ENCODE measurements at regions not wholly inside any gene's neighbourhood (a gene's known extent, or its start where the extent isn't known, plus 50 kb on each side); places are given as distances from the start of the nearest gene placed in this dataset.

DNA sequence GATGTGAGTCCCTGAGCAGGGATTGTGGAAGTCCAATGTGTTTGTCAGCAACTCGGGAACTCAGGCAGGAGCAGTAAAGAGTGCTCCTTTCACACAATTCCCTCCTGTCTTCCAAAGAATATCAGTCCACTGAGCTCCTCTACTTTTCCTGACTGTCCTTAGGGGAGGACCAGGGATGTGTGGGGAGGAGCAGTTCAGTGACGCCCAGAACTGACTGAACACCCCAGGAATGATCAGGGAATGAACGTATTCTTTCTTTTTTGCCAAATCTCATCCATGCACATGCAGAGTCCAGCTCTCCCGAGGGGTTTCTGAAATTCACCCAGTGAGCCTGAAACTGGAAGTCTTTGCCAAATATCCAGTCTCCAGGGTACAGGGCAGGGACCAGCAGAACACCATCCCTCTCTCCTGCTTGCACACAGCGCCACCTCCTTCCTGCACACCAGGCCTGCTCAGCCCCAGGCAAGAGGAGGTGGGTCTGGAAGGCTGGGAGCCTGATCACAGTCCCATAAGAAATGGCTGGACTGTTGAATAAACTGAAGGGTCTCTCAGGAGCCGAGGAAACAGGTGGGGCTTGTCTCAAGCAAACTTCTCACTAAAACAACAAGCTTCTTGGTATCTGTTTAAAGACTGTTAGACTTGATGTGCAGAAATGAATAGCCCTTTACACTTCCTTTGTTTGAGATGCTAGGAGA is 294.7 kb downstream of the C7orf25 start:
- no peak for DNase-seq (ENCODE audit: low read depth)

DNA sequence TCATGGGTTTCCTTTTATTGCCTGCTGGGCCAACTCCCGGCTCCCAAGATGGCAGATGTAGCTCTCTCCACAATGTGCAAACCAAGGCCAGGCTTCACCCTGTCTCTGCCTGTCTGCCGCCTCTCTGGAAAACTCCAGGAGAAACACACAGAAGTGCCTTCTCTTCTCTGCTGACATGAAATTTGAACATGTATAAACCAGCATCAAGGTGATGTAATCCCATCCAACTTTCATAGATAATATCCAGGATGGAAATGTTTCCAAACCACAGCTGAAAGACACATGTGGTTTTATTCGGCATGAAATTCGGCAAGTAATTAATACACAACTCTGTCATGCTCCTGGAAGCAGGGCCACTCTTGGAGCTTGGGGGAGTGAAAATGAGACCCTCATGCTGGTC is 297.2 kb downstream of the C7orf25 start:
- no peak for DNase-seq (ENCODE audit: low read depth)

DNA sequence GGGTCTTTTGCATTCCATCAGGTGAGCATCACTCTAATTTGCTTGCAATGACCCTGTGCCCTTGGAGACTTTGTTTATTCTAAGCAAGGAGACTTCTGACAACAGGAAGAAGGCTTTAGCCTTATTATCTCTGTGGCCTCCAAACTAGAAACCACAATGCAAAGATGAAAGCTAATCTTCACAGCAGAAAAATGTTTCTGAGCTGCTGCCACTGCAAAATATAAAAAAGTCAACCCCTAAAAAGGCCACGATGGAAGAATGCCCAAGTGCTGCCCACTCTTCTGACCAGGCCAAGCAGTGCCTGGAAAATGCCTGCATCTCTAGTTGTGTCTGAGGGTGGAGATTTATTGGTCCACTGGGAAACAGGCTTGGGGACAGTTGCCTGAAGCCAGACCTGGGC is 299.9 kb downstream of the C7orf25 start:
- no peak for DNase-seq (ENCODE audit: low read depth)

DNA sequence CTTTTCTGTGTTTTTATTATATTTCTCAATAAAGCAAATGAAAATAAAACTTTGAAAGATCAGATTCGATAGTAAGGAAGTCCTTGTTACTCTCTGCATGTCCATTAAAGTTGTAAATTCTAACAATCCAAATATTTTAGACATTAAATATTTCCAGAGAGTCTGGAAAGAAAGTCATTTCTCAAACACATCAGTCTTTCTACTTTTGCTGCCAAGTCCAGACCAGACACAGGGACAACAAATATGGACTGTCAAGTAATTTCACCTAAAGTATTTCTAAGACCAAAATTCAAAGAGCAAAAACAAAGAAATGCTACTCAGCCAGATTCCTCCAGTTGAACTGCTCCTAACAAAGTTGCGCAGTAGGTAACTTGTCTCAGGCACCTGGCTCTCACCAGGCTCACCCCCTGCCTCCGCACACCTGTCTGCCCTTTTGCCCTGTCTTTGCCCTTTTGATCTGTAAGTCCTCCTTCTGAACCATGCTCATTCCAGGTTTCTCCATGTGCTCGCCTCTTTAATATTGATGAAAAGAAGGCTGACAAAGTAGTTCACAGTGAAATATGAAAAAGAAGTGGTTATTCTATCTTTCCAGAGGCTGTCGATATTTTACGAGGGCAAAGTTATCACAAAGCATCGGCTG is 300.5 kb downstream of the C7orf25 start:
- no peak for DNase-seq (ENCODE audit: low read depth)

DNA sequence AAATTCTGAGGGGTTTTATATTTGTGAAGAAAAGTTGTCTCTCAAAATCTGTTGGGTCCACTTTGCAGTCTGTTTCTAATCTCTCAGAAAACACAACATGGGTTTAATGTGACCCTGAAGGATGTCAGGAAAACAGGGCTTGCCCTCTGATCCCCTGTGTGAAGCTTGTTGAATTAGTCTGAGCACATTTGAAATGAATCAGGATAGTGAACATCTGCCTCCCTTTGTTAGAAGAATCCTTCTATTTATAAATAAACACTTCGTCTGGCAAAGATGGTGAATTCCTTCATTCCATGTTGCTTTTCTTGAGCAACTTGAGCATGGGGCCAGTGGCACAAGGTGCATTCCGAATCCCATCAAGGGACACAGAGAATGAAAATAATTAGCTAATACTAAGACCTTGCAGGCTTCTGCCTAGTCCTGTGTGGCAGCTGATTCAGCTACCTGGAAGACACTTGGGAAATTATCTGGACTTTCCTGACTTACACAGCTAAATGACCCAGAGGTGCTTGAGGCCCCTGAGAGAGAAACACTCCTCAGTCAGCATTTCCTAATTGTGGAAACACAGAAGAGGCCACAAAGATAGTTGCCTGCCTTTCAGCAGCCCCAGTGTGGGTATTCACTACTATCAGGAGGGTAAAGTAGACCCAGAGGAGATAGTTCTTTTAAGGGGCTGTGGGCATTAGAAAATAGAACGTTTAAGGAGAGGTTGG is 305.5 kb downstream of the C7orf25 start:
- DNase-seq (ENCODE audit: low read depth), result no peak

DNA sequence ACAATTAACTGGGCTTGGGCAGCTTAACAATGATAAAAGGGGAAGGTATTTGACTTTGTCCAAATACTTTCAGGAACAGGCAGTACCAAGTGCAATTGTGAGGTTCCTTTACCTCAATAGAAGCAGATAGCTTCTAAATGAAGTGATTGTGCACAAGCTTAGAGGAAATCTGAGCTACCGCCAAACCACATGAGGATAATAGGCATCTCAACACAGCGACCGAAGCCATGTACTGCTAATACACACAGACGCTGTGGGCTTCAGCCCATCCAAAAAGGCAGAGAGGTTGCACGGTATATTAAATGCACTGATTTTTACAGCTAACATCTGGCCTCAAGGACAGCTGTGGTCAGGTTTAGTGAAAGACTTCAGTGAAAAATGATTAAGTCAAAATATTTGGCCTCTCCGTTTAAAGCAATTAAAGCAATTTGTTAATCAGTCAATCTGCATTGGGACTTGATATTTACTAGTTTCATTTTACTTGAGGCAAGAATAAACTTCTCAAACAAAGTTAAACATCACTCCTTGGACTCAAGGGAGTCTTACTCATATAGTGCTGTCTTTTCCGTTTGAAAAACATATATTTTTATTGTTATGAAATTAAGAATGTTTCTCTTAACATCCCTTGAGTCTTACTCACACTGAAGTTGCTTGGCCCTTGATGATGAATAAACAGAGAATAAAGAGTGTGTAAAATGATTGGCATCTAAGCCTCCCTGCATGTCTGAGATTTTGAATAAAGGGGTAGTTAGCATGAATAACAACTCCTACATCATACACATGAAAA is 306.3 kb downstream of the C7orf25 start:
- no peak for DNase-seq (ENCODE audit: low read depth)

DNA sequence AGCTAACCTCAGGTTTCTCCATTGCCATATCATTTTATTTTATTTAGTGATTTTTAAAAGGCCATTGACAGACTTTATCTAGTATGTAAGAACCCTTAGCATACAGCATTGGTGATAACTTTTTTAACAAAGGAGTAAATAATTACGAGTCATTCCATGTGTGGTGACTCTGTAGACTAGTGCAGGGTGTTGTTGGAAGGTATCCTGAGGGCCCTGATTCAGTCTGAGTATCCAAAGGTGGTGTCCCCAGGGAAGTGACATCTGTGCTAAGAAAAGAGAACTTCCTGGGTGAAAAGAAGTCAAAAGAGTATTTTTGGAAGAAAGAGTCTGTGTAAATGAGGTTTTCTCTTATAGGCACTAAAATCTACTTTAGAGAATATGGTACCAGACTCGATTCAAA is 308.4 kb downstream of the C7orf25 start:
- no peak for DNase-seq (ENCODE audit: low read depth)

DNA sequence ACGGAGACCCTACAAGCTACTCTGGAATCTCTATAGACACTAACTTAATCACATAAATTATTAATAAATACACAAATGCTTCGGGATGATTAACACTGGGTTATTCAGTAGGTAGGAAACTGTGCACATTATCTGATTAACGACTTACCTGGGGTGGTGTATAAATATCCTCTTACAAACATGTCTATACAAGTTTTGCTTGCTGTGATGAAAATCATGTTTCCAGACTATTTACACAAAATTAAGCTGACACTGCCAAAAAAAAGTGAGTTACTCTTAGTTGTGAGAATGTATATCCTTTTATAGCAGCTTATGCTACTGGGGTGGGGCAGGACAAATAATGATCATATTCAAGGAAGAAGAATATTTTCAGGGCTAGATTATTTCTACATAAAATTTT is 314.6 kb downstream of the C7orf25 start:
- DNase-seq (ENCODE audit: low read depth), result no peak

DNA sequence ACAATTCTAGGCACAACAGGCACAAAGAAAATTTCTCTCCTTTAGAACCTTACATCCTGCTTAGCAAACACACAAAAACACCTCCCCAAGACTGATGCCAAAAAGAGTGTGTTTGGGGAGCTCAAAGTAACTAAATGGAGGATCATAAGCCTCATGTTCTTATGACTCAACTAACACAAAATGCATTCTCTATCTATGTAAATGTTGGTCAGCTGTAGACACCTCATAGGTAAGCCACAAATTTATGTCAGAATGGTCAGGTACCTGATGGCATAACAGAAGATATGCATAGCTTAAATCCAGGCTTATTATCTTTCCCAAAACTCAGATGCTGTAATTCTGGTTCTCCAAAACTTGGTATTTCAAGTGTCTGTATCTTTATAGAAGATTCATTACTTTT is 315.1 kb downstream of the C7orf25 start:
- no peak for DNase-seq (ENCODE audit: low read depth)

DNA sequence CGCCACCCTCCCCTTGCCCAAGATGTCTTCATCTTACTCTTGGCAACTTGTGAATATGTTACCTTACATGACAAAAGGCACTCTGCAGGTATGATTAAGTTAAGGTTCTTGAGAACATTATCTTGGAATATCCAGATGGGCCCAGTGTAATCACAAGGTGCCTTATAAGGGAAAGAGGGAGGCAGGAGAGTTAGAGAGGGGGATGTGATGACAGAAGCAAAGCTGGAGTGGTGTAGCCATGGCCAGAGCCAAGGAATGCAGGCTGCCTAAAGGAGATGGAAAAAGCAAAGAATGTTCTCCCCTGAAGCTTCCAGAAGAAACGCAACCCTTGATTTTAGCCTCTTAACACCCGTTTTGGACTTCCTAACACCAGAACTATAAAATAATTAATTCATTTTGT is 318.0 kb downstream of the C7orf25 start:
- no peak for DNase-seq (ENCODE audit: low read depth)

DNA sequence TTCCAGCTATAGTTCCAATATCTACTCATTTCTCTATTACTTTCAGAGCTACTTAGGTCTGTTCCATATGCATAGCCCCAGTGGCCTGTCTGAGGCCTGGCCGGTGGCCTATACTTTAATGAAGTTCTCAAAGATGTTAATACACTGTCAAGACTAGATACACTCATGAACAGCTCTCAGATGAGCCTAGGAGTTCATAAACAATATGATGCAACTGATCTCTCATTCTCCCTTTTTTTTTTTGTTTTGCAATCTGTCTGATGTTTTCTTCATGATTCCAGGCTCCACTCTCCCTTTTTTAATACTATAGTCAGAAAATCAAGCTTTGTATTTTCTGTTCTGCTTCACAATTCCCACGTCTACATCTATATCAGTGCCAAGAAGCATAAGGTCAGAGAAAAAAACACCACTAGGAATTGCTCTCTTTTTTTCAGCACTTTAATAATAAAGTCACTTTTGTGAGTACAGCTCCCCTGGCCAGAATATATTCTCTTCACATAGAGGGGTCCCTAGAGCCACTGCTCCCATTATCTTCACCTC is 321.0 kb downstream of the C7orf25 start:
- no peak for DNase-seq (ENCODE audit: low read depth)

DNA sequence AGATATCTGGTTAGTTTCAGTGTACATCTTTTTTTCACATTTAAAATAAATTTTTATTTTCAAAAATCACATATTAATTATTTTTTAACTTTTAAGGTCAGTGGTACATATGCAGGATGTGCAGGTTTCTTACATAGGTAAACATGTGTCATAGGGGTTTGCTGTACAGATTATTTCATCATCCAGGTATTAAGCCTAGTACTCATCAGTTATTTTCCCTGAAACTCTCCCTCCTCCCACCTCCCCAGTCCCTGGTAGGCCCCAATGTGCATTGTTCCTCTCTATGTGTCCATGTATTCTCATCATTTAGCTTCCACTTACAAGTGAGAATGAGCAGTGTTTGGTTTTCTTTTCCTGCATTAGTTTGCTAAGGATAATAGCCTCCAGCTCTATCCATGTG is 323.0 kb downstream of the C7orf25 start:
- no peak for DNase-seq (ENCODE audit: low read depth)

DNA sequence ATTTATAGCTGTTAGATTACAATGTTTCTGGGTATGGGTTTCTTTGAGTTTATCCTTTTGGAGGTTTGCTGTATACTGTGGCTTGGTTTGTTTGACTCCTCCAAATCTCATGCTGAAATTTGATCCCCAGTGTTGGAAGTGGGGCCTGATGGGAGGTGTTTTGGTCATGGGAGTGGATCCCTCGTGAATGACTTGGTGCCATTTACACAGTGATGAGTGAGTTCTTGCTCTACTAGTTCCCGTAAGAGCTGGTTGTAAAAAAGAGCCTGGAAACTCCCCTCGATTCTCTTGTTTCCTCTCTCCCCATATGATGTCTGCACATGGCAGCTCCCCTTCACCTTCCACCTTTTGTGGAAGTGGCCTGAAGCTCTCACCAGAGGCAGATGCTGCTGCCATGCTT is 324.1 kb downstream of the C7orf25 start:
- DNase-seq (ENCODE audit: low read depth), result no peak

DNA sequence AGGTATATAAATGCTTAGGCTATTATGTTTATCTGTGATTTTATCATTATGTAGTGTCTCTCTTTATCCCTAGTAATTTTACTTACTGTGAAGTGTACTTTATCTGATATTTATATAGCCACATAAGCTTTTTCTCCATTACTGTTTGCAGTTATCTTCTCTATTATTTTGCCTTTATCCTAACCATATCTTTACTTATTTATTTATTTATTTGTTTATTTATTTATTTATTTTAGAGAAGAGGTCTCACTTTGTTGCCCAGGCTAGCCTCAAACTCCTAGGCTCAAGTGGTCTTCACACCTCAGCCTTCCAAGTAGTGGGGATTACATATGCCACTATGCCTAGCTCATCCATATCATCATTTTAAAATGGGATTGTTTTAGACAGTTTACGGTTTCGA is 331.8 kb downstream of the C7orf25 start:
- DNase-seq (ENCODE audit: low read depth), result no peak

DNA sequence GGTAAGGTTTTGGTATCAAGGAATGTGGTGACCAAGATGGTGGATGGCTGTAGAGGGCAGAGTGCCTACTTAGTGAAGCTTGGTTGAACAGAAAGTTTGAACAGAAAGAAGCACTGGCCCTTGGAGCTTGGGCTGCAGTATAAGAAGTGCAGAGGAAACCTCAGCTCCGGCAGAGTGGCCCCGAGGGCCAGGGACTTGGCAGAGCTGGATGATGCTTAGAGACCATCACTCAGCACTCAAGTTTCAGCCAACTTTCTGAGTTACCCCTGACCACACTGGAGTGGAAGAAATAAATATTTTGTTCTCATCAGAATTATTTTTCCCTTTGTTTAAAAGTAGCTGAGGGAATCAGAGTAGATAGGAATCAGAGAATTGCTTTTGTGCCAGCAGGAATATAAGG is 336.7 kb downstream of the C7orf25 start:
- no peak for DNase-seq (ENCODE audit: low read depth)

DNA sequence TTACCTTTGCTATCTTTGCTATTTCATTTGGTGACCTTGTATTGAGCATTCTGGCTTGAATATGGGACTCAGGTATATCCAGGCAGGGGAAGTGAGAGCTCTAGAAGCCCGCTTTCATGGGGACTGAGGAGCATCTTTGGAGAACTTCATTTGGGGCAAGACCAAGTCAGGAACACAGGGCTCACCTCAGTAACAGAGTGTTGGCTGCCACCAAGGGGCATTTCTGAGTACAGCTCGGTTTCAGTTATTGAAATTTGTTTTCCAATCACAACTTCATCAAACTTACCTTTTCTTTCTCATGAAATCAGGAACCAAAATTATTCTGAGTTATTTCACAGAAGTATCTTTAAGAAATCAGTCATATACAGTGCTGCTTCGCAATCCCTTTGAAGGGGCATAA is 337.2 kb downstream of the C7orf25 start:
- DNase-seq (ENCODE audit: low read depth), result no peak

DNA sequence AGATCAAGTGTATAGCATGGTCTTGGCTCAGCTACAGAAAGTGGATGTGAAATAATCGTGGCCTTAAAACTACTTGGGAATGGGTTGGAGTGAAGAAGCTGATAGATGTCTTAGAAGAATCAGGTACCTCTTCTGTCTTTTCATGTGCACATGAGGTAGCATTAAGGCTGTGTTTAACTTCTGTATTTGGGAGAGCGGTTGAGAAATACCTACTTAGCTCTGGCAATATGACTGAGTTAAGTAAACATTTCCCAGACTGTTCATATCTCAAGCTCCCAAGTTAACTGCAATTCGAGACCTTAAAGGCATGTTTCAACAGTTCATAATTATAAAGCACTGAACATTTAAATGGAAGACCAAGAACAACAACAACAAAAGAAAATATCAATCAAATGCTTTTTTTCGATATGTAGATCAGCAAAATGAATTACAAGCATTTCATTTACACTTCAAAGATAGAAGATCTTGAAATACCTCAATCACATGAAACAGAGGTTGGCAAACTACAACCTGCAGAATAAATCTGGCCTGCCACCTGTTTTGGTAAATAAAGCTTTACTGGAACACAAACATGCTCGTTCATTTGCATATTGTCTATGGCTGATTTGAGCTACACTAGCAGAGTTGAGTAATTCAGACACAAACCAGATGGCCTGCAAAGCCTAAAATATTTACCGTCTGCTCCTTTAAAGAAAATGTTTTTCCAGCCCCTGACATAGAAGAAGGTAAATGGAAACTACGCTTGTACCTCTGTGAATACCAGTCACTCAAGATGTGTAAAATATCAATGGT is 337.1 kb upstream of the GLI3 start:
- DNase-seq (ENCODE audit: low read depth), result no peak

DNA sequence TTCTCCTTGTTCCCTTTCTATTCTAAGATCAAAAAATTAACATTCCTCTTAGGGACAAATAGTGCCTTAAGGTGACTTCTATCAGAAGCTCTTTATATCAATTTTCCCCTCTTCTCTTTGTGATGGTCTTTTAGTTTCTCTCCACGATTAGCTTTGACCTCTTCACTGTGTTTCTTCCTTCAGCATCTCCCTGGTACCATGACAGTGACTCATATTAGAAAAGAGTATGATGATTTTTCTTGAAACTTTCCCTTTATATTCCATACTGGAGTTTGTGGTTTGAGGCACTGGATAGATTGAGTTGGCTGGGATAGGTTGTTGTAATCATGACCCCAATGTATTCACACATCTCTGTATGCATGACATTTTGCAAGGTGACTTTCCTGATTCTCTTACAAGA is 335.6 kb upstream of the GLI3 start:
- DNase-seq (ENCODE audit: low read depth), result no peak

DNA sequence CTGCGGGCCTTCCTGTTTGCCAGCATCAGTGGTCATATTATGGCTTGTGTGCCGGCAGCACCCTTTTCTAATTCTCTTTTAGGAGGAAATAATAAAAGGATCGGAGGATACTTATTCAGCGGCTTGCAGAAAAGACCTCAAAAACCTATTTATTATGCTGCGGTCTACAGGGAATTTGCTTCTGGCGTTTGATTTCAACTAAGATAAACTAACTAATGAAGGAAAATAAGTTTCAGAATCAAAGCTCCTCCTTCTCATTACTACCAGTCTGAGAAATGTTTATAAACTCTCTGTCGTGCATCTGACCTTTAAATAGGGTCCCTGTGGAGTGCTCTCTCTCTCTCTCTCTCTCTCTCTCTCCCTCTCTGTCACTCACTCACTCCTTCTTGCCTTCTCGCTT is 335.0 kb upstream of the GLI3 start:
- DNase-seq (ENCODE audit: low read depth), result no peak

DNA sequence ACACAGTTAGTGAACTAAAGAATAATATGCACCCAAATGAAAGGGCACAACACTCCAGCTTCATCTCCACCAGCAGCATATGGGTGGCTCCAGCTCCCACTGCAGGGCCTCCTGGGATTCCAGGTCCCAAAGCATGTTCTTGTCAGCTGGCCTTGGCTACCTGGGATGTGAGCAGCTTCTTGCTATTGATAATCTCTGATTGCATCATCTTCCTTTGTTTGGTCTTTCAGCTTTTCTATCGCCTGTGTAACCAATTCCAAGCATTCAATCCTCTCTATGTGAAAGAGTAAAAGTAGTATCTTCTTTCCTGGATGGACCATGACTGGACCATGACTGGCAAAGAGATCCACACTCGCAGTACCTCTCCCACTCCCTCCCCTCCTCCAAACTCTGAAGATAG is 333.9 kb upstream of the GLI3 start:
- no peak for DNase-seq (ENCODE audit: low read depth)

DNA sequence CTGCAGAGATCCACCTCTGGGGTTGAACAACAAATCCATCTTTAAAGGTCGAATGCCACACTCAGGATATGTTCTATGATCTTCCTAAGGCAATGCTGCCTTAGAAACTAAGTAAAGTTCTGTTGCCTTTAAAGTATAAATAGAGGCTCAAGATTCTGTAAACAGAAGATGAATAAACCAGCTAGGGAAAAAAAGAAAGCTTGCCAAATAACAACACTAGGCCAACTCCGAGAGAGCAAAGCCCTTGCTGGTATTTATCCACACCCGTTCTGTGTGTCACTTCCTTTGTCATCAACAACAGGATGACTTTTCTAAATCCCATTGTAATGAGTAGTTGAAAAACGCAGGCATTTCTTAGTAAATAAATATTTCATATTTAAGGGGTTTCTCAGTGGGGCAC is 330.0 kb upstream of the GLI3 start:
- no peak for DNase-seq (ENCODE audit: low read depth)

DNA sequence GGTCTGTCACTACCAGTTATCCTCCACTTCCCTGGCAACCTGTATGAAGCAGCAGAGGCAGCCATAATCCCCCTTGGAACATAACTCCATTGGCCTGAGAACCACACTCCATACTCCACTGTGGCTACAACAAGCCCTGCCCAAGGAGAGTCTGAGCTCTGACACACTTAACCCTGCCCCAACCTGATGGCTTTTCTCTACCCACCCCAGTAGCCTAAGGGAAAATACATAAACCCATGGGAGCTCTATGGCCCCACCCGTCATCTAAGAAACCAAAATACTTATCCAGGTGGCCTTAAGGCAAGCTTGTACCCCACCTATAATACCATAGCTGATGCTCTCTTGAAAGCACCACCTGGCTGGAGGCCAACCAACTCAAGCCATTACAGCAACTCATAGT is 324.8 kb upstream of the GLI3 start:
- DNase-seq (ENCODE audit: low read depth), result no peak

Data from stimulated activated CD8-positive, alpha-beta memory T cell treated with anti-CD3 and anti-CD28 coated beads, Interleukin-4, amount 100 ng/mL, for 24 hours (primary cell).